ENCODE measurements at regions not wholly inside any gene's neighbourhood (a gene's known extent, or its start where the extent isn't known, plus 50 kb on each side); places are given as distances from the start of the nearest gene placed in this dataset.

DNA sequence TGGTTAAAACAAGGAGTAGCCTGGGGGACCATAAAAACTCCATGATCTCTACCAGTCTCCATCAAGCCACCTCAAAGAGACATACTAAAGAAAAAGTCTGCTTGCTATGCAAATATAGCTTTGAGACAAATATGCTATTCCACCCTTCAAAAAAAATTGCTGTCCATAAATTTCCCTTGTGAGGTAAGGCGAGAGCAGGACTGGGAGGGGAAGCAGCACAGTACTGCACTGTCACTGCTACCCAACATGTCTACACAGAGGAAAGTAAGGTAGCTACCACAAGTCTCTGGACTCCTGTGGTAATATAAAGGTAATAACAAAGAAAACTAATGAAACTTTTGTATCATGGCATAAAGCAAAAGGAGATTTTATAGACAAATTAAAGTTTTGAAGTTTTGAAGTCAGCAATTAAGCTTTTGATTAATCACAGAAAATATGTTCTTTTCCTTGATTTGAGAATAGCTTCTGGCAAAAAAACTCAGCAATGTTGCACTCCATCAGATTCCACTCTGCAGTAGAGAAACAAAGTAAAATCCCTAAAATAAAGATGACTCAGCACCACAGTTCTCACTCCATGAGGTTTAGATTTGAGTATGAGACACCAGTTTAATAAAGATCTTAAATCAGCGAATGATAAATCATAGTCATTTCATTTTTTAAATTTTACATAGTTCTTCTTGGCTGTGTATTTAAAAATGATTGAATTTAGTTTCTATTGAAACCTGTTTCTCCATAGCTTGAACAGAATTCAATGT lies 602.4 kb downstream of the COL12A1 start:
- TF ChIP-seq, protein P1, sequence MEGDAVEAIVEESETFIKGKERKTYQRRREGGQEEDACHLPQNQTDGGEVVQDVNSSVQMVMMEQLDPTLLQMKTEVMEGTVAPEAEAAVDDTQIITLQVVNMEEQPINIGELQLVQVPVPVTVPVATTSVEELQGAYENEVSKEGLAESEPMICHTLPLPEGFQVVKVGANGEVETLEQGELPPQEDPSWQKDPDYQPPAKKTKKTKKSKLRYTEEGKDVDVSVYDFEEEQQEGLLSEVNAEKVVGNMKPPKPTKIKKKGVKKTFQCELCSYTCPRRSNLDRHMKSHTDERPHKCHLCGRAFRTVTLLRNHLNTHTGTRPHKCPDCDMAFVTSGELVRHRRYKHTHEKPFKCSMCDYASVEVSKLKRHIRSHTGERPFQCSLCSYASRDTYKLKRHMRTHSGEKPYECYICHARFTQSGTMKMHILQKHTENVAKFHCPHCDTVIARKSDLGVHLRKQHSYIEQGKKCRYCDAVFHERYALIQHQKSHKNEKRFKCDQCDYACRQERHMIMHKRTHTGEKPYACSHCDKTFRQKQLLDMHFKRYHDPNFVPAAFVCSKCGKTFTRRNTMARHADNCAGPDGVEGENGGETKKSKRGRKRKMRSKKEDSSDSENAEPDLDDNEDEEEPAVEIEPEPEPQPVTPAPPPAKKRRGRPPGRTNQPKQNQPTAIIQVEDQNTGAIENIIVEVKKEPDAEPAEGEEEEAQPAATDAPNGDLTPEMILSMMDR (IDR thresholded peaks at IDR 0.05), result no peak
- TF ChIP-seq EP300 (IDR thresholded peaks at IDR 0.05), result no peak
- no peak for TF ChIP-seq POLR2A (IDR thresholded peaks at IDR 0.05)
- TF ChIP-seq POLR2AphosphoS5 (IDR thresholded peaks at IDR 0.05), result no peak

All from upper lobe of left lung (tissue), 4 donors.